Activated T-cell treated with anti-CD3 and anti-CD28 coated beads for 24 hours (primary cell): ENCODE measurements at regions not wholly inside any gene's neighbourhood (a gene's known extent, or its start where the extent isn't known, plus 50 kb on each side); places are given as distances from the start of the nearest gene placed in this dataset.
"Not testable (repeated sequence)": the region's sequence is repeated elsewhere in the genome, so short reads cannot be mapped to it uniquely, and the experiment has no call there.

Source experiments
- DNase-seq: peaks from one replicate; pipeline ENCODE4 v3.0.0-alpha.2; 2020; ENCODE audit warnings: low read depth

DNA sequence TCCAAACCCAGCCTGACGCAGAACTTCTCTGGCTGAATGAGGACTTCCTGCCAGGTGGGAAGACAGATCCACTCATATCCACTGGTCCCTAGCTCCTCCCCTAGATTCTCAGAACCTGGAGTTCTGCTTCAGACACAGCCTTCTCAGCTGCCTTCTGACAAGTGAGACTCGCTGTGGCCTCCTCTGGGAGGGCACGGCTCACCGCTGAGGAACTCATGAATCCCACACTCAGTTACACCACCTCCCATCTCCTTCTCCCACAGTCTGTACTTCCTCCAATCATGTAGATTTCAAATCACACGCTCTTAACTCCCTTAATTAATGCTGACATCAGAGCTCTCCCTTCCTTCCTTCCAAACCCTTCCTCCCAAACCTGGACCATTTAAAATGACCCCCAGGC lies 86.4 kb upstream of the TMEM45B start:
- no peak for DNase-seq

DNA sequence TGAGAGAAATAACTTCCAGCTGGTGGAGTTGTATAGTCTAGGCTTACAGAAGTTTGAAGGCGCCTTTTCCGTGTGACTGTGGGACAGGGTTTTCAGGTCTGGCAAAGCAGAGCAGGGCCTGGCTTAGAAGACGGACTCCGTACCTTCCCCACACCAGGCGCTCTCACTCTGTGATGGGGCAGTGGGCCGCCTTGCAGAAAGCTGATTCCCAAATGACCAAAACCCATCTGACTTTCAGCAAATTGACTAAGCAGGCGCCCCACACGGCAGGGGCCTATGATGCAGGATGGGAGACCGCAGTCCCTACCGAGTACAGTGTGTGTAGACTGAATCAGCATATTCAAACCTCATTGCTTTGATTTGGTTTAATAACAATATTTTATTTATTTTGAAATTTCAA lies 85.8 kb upstream of the TMEM45B start:
- no peak for DNase-seq

DNA sequence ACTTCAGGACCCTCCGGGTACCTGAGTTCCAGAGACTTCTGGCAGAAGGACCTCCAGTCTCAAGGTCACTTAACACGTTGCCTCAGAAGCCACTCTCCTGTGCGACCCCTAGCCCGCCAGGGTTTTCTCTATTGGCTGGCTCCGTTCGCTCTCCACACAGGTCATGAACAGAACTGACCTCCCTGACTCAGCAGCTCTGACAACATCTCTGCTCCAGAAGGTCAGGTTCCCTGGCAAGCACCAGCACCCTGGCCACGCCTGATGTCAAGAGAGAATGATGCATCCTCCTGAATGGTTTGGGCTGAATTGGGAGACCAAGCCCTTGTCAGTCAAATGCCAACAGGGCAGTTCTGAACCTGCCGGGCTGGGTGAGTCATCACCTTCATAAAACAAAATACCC lies 84.3 kb upstream of the TMEM45B start:
- DNase-seq: no peak

DNA sequence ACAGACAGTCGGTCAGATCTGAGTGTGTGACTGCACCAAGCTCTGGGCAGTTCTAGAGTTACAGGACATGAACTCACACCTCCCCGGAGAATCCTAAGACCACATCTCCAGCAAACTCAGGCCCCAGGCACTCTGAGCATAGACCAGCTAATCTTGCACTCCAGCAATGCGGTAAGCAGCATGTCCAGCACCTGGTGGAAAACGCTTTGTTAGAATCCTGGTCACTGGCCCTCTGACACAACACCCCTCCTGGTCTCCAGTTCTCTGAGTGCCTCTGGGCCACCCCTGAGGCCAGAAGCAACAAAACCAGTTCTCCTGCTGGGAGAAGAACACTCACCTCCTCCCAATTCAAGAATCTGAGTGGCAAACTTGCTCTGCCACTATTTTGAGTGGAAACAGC lies 82.7 kb upstream of the TMEM45B start:
- DNase-seq: no peak

DNA sequence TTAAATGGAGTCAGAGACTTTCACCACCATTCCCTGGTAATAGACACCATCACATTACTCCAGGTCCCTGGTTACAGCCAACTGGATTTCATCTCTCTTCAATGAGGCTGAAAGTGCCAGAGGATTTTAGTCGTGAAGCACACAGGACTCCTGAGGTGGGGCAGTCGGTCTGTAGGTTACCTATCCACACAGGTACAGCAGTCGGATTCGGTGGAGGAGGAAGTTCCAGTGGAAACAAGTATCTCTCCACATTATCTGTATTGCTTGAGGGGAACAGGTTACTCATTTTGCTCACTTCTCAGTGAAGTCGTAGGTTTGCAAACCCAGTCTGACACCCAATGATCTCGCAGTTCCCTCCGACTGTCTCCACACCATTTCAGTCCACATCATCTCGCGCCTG lies 82.3 kb upstream of the TMEM45B start:
- DNase-seq: no peak

DNA sequence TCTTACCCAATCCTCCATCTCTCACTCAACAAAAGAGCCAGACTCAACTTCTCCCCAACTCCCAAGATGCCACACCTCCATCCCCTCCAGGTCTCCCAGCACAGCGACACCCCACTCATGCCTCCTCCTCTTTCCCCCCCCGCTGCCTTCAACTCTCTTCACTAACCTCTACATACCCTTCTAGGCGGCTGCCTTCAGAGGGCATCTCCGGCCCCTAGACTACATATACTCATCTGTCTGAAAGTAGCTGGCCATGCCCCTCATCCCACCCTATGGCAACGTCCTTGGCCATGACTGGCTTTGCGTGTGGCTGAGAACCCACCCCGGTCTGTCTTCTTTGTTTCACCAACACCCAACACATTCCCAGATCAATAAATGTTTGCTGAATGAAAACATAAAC lies 81.7 kb upstream of the TMEM45B start:
- no peak for DNase-seq

DNA sequence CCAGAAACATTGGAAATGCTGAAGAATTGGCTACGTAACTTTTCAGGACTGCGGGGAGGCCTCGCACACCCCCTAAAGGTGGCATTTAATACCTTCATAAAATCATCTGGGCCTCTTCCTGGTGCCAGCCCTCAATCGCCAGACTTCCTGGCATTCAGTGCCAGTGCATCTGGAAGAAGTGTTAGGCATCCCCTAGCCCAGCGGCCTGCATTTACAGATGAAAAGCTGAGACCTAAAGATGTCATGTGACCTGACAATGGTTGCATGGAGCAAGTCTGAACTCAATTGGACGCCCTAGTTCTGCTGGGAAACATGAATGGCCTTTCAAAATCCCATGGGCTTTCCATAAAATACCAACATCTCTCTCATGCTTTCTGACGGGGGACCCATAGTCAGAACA lies 81.0 kb upstream of the TMEM45B start:
- no peak for DNase-seq

DNA sequence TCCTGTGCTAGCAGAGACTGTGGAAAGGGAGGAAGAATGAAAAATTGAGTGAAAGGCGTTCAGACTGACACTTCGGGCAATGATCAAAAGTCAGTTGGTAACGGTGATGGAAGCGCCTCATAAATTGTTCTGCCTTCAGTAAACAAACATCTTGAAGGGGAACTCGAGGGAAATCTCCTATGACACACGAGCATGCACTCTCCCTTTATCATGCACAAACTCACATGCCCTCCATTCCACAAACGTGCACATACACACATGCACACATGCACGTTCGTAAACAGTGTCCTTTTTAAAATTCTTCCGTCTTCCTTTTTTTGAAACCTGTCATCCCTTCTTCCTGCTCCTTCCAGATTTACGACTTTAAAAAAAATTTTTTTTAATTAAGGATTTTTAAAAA lies 77.8 kb upstream of the TMEM45B start:
- no peak for DNase-seq

DNA sequence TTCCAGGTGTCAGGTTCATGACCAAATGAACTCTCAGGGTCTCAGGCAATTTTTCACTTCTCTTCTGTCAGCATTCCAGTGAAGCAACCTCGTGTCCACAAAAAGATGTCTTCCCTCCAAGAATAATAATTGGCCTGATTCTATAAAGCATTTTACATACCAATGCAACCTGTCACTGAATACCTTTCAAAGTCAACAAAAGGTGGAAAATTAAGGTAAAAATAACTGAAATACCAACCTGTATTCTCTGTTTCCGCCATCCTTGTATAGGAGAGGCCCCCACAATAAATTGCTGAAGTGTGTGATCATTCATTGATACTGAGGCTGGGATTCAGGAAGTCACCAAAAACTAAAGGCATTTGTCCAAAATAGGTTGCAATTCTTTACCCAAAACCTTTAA lies 77.4 kb upstream of the TMEM45B start:
- no peak for DNase-seq

DNA sequence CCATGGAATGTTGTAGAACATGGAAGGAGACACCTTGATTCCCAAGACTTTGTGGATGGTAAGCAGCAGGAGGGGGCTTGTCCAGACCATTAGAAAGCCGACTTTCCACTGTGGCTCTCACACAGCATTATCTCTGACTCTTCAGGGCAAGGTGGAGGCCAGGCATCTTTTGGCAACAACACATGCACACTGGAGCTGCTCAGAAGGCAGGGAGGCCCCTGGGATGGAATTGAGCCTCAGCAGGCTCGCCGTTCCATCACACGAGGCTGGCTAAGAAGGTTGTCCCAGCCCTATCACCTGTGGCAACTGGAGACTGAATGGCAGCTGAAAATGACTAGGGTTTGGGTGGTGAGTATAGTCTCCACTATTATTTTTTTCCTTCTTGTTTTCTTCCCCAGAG lies 76.3 kb upstream of the TMEM45B start:
- no peak for DNase-seq

DNA sequence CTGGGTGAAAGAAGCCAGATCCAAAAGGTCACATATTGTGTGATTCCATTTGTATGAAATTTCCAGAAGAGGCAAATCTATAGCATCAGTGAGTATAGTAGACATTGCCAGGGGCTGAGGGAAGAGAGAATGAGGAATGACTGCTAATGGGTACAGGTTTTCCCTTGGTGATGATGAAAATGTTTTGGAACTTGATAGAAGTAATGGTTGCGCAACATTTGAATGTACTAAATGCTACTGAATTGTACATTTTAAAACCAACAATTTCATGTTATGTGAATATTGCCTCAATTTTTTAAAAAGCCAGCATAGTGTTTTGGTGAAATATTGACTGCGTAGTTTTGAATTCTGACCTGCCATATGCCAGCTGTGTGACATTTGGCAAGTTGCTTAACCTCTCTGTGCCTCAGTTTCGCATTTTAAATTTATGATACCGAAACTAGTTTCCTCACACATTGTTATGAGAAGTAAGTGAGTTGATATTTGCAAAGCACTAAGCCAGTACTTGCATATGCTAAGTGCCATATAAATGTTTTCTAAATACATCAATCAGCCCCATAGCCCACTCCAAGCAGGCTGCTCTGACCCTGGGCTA lies 75.4 kb upstream of the TMEM45B start:
- DNase-seq: no peak

DNA sequence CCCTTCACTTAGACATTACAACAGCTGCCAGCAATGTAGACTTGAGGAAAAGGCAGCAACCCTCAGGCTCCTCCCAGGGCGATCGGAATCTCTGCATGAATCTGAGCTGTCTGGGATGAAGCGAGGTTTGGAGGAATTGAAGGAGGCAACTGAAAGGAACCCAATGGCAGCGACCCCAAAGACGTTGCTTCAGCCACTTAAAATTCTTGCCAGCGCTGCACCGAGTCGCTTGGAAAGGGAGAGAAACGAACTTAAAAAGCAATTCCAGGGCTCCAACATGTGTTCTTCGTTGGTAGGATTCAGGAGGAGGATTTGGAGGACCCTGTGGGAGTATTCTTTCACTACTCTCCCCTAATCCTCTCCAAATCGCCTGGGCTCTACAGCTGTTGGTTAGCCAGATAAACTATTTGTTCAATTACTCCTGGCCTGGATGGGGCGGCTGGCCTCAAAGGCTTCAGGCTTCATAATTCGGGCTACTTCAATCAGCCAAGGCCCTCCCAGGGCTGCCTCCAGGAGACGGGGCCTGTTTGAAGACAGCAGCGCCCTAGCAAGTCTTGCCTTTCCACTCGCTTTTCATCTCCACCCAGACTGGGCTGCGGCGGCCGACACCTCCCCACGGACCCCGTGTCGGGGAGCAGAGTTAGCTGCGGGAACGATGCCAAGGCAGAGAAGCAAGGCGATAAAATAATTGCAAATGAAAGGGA lies 72.4 kb upstream of the TMEM45B start:
- no peak for DNase-seq

DNA sequence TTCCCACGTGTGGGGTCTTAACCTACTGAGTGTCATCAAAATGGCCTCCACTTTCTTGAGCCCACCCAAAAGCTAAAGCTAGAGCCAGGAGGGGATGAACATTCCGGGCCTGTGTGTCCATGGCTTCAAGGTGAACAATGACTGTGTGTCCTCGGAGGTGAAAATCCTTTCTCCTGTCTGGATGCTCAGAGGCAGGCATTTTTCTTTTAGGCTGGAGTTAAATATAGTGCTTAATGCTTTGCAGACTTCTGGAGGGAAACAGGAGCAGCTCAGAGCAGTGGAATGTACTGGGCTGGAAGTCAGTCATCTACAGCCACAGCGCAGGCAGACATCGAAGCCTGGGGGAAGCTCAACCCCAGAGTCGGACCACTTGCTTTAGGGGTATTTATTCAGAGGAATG lies 68.6 kb upstream of the TMEM45B start:
- no peak for DNase-seq

DNA sequence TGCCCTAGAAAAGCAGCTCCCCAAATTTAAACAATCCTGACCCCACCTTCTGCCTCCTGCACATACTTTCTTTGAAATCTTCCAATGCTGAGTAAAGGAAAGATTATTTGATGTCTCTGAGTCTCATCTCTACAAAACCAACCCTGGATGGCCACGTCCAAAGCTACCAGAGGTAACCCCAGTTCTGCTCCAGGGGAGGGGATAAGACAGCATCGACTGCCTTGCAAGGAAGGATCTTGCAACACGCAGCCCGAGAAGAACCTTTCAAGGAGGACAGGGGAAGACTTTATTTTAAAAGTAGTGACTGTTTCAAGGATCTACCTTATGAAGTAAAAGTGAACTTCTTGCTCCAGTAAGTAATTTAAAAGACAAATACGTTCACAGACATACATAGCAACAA lies 66.5 kb upstream of the TMEM45B start:
- no peak for DNase-seq

DNA sequence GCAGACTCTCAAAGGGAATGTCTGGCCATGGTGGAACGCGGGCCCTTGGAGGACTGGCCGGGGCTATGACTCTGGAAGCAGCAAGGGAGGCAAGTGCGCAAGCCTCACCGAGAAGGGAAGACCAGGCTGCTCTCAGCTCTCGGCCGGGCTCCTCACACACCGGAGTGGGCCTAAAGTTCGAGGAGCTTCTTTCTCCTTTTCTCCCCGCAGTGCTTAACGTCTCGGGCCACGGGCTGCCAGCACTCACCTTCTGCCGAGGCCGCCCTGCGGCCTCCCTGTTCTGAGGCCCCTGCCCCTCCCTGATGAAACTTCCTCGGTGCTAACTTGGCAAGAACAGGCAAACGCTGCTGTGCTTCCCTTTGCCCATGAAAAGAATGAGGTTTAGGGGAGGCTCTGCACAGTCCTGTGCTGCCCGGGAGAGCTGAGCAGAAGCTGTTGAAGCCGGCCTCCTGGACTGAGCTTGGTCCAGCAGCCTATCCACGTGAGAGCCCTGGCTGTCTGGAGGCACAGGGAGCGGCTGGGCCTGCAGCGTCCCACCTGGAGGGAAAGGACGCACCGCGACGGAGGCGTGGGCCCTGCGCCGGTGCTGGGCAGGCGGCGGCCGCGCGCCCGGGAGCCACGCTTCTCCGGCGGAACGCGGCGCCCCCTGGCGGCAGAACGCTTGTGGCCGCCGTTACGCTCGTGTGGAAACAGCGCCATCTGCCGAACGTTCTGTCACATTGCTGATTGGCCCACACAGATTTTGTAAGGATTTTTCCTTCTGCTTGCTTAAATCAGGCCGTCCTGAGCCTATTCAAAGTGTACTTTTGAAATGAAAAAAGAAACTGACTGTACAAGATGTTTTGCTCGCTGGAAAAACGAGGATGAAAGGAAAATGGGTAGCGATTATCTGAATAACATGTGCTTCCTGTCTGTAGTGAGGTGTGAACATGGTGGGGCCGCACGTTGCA lies 65.0 kb upstream of the TMEM45B start:
- peak; percentile 63 for DNase-seq

DNA sequence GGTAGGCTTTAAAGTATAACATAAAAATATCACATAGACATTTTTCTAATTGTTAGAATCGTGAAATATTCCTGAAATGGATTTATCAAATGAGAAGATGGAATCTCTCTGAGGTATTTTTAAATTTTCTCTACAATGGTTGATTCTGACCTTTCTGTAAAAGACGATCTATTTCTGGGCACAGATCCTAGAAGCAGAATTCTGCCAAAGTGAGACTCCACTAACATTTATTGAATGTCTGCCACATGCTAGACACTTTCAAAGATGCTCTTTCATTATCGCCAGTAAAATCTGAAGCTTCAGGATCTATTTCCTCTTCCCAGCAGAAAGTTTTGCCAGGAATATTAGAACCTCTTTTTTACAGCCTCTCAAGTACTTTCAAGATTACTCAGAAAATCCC lies 64.1 kb upstream of the TMEM45B start:
- no peak for DNase-seq

DNA sequence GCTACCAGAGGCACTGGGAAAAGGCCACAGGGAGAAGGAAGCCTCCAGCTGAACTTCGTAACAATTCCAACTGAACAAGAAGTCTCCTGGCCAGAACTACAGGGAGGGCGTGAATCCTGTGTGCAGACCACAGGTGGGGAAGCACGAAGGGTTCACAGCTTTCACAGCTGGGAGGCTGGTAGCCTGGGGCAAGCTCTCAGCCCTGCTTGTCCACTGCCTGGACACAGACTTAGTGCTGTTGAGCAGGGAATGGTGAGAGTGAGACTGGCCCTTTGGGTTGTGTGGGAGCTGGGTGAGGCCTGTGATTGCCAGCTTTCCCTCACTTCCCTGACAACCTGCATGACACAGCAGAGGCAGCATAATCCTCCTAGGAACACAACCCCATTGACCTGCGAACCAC lies 52.1 kb upstream of the TMEM45B start:
- DNase-seq: not testable (repeated sequence)

DNA sequence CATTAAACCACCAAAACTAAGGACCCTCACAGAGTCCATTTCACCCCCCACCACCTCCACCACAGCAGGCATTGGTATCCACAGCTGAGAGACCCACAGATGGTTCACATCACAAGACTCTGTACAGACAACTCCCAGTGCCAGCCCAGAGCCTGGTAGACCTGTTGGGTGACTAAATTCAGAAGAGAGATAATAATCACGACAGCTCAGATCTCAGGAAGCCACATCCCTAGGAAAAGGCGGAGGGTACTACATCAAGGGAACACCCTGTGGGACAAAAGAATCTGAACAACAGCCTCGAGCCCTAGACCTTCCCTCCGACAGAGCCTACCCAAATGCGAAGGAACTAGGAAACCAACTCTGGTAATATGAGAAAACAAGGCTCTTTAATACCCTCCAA lies 51.4 kb upstream of the TMEM45B start:
- DNase-seq: not testable (repeated sequence)
